ENCODE measurements at regions not wholly inside any gene's neighbourhood (a gene's known extent, or its start where the extent isn't known, plus 50 kb on each side); places are given as distances from the start of the nearest gene placed in this dataset.

- ChIA-PET POLR2A (no interaction called here), CTCF (no interaction called here)
- H3K4me3 ChIP-seq (ENCODE audit: low read depth, low read length) = no peak overlapping the region
- no peak for TF ChIP-seq CTCF (IDR thresholded peaks at IDR 0.05; ENCODE audit: low read depth, low read length)
- H3K27ac ChIP-seq (ENCODE audit: low read depth, low read length) = no peak overlapping the region
- no peak for DNase-seq (ENCODE audit: low read depth, low spot score)
- H3K9me3 ChIP-seq (ENCODE audit: control insufficient read depth, insufficient read depth, low read length) = no peaks in the 10 kb centered on the region
- H3K27me3 ChIP-seq (ENCODE audit: control insufficient read depth, insufficient read depth, low read length) = no peaks in the 10 kb centered on the region
Observed at GRCh38 chr6:93104195-93104817, 315.1 kb downstream of the EPHA7 start.

- ChIA-PET POLR2A (no interaction called here), CTCF (no interaction called here)
- no peak for TF ChIP-seq CTCF (IDR thresholded peaks at IDR 0.05; ENCODE audit: low read depth, low read length)
- H3K4me3 ChIP-seq (ENCODE audit: low read depth, low read length) = no peak overlapping the region
- no peaks in the 10 kb centered on the region for H3K9me3 ChIP-seq (ENCODE audit: control insufficient read depth, insufficient read depth, low read length)
- no peaks in the 10 kb centered on the region for H3K27me3 ChIP-seq (ENCODE audit: control insufficient read depth, insufficient read depth, low read length)
- H3K27ac ChIP-seq (ENCODE audit: low read depth, low read length) = no peak overlapping the region
- no peak for DNase-seq (ENCODE audit: low read depth, low spot score)
Observed at GRCh38 chr6:93088621-93089501, 330.5 kb downstream of the EPHA7 start.

- POLR2A ChIA-PET = no interaction called here
- CTCF ChIA-PET = no interaction called here
- Histone ChIP-seq H3K27me3 (ENCODE audit: control insufficient read depth, insufficient read depth, low read length) (no peaks in the 10 kb centered on the region), H3K4me3 (ENCODE audit: low read depth, low read length) (no peak overlapping the region), H3K9me3 (ENCODE audit: control insufficient read depth, insufficient read depth, low read length) (no peaks in the 10 kb centered on the region), H3K27ac (ENCODE audit: low read depth, low read length) (no peak overlapping the region)
- DNase-seq (ENCODE audit: low read depth, low spot score) = no peak
- TF ChIP-seq CTCF (IDR thresholded peaks at IDR 0.05; ENCODE audit: low read depth, low read length) = no peak
Observed at GRCh38 chr6:93087606-93088005, 331.8 kb downstream of the EPHA7 start.

GRCh38 chr6:93086351-93086750, 333.0 kb downstream of the EPHA7 start:
- CTCF ChIA-PET = no interaction called here
- Histone ChIP-seq H3K4me3 (ENCODE audit: low read depth, low read length) (no peak overlapping the region), H3K27me3 (ENCODE audit: control insufficient read depth, insufficient read depth, low read length) (no peaks in the 10 kb centered on the region), H3K27ac (ENCODE audit: low read depth, low read length) (no peak overlapping the region), H3K9me3 (ENCODE audit: control insufficient read depth, insufficient read depth, low read length) (no peaks in the 10 kb centered on the region)
- DNase-seq (ENCODE audit: low read depth, low spot score) = no peak
- POLR2A ChIA-PET = no interaction called here
- TF ChIP-seq CTCF (IDR thresholded peaks at IDR 0.05; ENCODE audit: low read depth, low read length) = no peak

Measured in AG04450 (cell line).